Small intestine (tissue), 7 donors: ENCODE measurements at regions not wholly inside any gene's neighbourhood (a gene's known extent, or its start where the extent isn't known, plus 50 kb on each side); places are given as distances from the start of the nearest gene placed in this dataset.

Source experiments
- DNase-seq, 2 donors: peaks; one replicate each; pipeline versions ENCODE4 v3.0.0 to v3.0.0-alpha.2; 2013
- FAIRE-seq: peaks from 2 replicates; lab custom pipeline; 2012; peaks lifted over from hg19 to GRCh38; lab: Jason Lieb, UNC
- H3K27ac ChIP-seq, 3 donors: one replicate each; pipeline ENCODE4 v1.5.1; 2013; ENCODE audit warnings: low read length in 2 of 3, mild to moderate bottlenecking in 2 of 3, control low read depth in 1 of 3, inconsistent platforms in 1 of 3, low read depth in 1 of 3, moderate library complexity in 1 of 3
- H3K27me3 ChIP-seq, 3 donors: one replicate each; pipeline ENCODE4 v1.6.1; 2013; ENCODE audit warnings: low read length in 3 of 3, inconsistent platforms in 1 of 3; ENCODE audit not compliant: control insufficient read depth in 3 of 3, insufficient read depth in 3 of 3
- H3K36me3 ChIP-seq, 3 donors: one replicate each; pipeline ENCODE4 v1.6.1; 2013; ENCODE audit warnings: low read length in 3 of 3, inconsistent platforms in 1 of 3, low read depth in 1 of 3, mild to moderate bottlenecking in 1 of 3, moderate library complexity in 1 of 3; ENCODE audit not compliant: control insufficient read depth in 3 of 3, insufficient read depth in 2 of 3
- H3K4me1 ChIP-seq, 3 donors: one replicate each; pipeline ENCODE4 v1.6.1; 2013; ENCODE audit warnings: low read length in 2 of 3, inconsistent platforms in 1 of 3, low read depth in 1 of 3, mild to moderate bottlenecking in 1 of 3, moderate library complexity in 1 of 3; ENCODE audit not compliant: control insufficient read depth in 3 of 3, insufficient read depth in 2 of 3
- H3K4me3 ChIP-seq, 3 donors: one replicate each; pipeline ENCODE4 v1.5.1; 2013; ENCODE audit warnings: low read length in 3 of 3, control low read depth in 1 of 3, inconsistent platforms in 1 of 3, low read depth in 1 of 3, mild to moderate bottlenecking in 1 of 3, moderate library complexity in 1 of 3
- H3K9me3 ChIP-seq, 2 donors: one replicate each; pipeline ENCODE4 v1.6.1; 2013; ENCODE audit warnings: low read depth in 1 of 2, low read length in 1 of 2; ENCODE audit not compliant: control insufficient read depth in 2 of 2, insufficient read depth in 1 of 2
- WGBS, 3 donors: extraction: QIAGEN DNeasy Blood & Tissue Kit; methylation state at CpG; one replicate each; pipeline ENCODE4 v1.1.7; 2013; 5-methylcytosine and 5-hydroxymethylcytosine counted together
- donor health status: healthy with polysubstance abuse.
- donor health status: control.
- donor health status: control.
- donor health status: Bipolar disorder and iron deficiency.
- donor health status: healthy.

DNA sequence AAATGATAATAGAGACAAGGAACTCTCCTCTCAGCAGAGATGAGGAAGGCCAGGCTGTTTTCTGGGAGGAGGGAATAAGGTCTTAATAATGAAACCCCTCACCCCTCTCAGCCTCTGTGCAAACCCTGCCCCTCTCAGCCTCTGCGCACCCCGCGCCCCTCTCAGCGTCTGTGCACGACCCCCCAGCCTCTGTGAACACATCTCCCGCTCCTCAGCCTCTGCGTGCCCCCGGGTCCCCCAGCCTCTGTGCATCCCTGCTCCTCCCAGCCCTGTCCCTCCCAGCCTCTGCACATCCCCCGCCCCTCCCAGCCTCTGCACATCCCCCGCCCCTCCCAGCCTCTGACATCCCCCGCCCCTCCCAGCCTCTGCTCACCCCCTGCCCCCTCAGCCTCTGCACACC, 837.8 kb downstream of the TBC1D22A start:
- no peak for DNase-seq
- H3K27me3 ChIP-seq: no peaks in the 10 kb centered on the region
- no peak overlapping the region for H3K4me3 ChIP-seq
- H3K4me1 ChIP-seq: no peaks in the 10 kb centered on the region
- FAIRE-seq: no peak
- no peaks in the 10 kb centered on the region for H3K9me3 ChIP-seq
- no peak overlapping the region for H3K27ac ChIP-seq
- 61 to 76% (median 68%) methylated on average over 8 to 11 of the region's 11 CpGs for WGBS, 3 donors
- H3K36me3 ChIP-seq: no peaks in the 10 kb centered on the region

DNA sequence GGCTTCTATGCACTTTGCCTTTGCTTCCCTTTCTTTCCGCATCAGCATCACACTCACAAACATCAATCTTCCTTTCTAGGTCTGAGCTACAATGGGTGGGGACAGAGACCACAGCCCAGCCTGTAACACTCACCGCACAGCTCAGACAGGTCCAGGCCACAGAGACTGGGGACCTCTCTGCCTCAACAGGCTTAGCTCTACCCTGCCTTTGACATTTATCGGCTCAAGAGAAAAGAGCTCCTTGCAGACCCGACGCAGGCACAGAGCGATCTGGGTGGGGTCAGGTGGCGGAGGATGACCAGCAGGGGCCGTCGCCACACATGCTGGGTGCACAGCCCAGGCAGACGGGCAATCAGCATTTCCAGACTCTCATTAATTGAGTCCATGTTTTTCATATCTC, 837.3 kb downstream of the TBC1D22A start:
- 61 to 73% (median 65%) methylated on average over 10 of the region's 10 CpGs for WGBS, 3 donors
- no peaks in the 10 kb centered on the region for H3K27me3 ChIP-seq
- H3K4me1 ChIP-seq: no peaks in the 10 kb centered on the region
- no peaks in the 10 kb centered on the region for H3K36me3 ChIP-seq
- peaks cover 0 to 3% of the 10 kb centered on the region in 2 donors for H3K9me3 ChIP-seq
- no peak overlapping the region for H3K4me3 ChIP-seq
- no peak overlapping the region for H3K27ac ChIP-seq
- DNase-seq (no peak), FAIRE-seq (no peak)

DNA sequence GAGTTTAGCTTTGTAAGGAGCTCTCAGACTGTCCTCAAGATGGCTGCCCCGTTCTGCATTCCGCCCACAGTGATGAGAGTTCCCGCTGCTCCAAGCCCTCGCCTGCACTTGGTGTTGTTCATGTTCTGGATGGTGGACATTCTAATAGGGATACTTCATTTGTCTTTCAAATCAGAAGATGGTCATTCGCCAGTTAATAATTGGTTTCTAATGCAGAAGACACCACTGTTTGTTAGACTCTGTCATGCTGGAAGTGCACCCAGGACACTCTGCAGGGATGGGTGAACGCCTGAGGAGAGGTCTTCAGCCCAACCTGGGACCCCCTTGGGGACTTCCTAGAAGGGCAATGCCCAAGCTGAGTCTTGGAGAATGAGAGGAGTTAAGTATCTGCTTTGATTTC, 836.4 kb downstream of the TBC1D22A start:
- DNase-seq (no peak), FAIRE-seq (no peak)
- Histone ChIP-seq H3K36me3 (no peaks in the 10 kb centered on the region), H3K9me3 (peaks cover 0 to 3% of the 10 kb centered on the region in 2 donors), H3K27ac (no peak overlapping the region), H3K4me1 (no peaks in the 10 kb centered on the region), H3K27me3 (no peaks in the 10 kb centered on the region), H3K4me3 (no peak overlapping the region)
- WGBS, 3 donors: 87 to 90% (median 88%) methylated on average over 6 of the region's 6 CpGs

GRCh38 chr22:47597041-47597440, 834.6 kb downstream of the TBC1D22A start:
- Histone ChIP-seq H3K4me3 (no peak overlapping the region), H3K4me1 (no peaks in the 10 kb centered on the region), H3K9me3 (peaks cover 0 to 3% of the 10 kb centered on the region in 2 donors), H3K27ac (no peak overlapping the region), H3K27me3 (no peaks in the 10 kb centered on the region), H3K36me3 (no peaks in the 10 kb centered on the region)
- no peak for FAIRE-seq
- 18 to 53% (median 36%) methylated on average over 9 of the region's 9 CpGs for WGBS, 3 donors
- no peak for DNase-seq

GRCh38 chr22:47596176-47596690, 833.8 kb downstream of the TBC1D22A start:
- Histone ChIP-seq H3K4me3 (no peak overlapping the region), H3K36me3 (no peaks in the 10 kb centered on the region), H3K4me1 (no peaks in the 10 kb centered on the region), H3K27me3 (no peaks in the 10 kb centered on the region), H3K9me3 (peaks cover 0 to 3% of the 10 kb centered on the region in 2 donors), H3K27ac (no peak overlapping the region)
- 81 to 87% (median 83%) methylated on average over 9 of the region's 9 CpGs for WGBS, 3 donors
- FAIRE-seq: no peak
- DNase-seq: no peak

DNA sequence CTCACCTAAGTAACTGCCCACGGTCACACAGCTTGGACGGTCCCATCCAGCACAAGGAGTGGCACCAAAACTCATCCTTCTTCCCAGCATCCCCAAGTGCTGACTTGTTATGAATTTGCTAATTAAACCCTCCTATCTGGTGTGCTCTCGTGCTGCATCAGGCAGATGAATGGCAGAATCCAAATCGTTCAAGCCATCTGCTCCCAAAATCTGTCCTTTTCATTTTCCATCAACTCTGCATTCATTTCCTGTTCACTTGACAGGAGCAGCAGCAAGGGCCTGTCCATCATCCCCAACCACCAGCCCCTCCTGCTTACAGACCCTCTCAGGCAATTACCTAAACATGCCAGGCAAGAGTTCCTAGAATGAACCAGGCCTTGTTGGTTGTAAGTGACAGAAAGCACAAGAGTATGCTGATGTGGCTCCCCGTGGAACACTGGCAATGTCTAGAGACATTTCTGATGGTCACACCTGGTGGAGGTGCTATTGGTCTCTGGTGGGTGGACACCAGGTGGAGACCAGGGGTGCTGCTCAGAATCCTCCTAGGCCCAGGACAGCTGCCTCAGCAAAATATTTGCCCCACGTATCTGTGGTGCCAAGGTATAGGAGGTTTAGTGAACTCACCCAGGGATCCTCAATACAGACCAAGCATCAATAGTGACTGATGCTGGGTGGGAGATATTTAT, 832.5 kb downstream of the TBC1D22A start:
- Histone ChIP-seq H3K4me1 (no peaks in the 10 kb centered on the region), H3K36me3 (no peaks in the 10 kb centered on the region), H3K27ac (no peak overlapping the region), H3K27me3 (no peaks in the 10 kb centered on the region), H3K9me3 (peaks cover 0 to 3% of the 10 kb centered on the region in 2 donors), H3K4me3 (no peak overlapping the region)
- DNase-seq: no peak
- no peak for FAIRE-seq
- 77 to 83% (median 82%) methylated on average over 6 of the region's 6 CpGs for WGBS, 3 donors

- Histone ChIP-seq H3K27ac (no peak overlapping the region), H3K36me3 (no peaks in the 10 kb centered on the region), H3K4me1 (no peaks in the 10 kb centered on the region), H3K4me3 (no peak overlapping the region), H3K9me3 (peaks cover 0 to 3% of the 10 kb centered on the region in 2 donors), H3K27me3 (no peaks in the 10 kb centered on the region)
- DNase-seq: no peak
- FAIRE-seq: no peak
- 79 to 87% (median 85%) methylated on average over 15 of the region's 15 CpGs for WGBS, 3 donors
Measured at GRCh38 chr22:47593911-47594311, 831.5 kb downstream of the TBC1D22A start.

DNA sequence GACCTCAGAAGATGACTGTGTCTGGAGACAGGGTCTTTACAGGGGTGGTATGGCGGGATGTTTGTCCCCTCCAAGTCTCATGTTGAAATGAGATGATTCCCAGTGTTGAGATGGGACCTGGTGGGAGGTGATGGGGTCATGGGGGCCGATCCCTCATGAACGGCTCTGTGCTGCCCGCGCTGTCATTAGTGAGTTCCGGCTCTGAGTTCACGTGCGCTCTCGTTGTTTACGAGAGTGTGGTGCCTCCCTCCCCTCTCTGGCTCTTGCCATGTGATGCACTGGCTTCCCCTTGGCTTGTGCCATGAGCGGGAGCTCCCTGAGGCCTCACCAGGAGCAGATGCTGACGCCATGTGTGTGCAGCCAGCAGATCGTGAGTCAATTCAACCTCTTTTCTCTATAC, 830.8 kb downstream of the TBC1D22A start:
- H3K9me3 ChIP-seq: peaks cover 0 to 3% of the 10 kb centered on the region in 2 donors
- DNase-seq (no peak), FAIRE-seq (no peak)
- no peaks in the 10 kb centered on the region for H3K4me1 ChIP-seq
- no peak overlapping the region for H3K4me3 ChIP-seq
- H3K36me3 ChIP-seq: no peaks in the 10 kb centered on the region
- H3K27me3 ChIP-seq: no peaks in the 10 kb centered on the region
- H3K27ac ChIP-seq: no peak overlapping the region
- WGBS, 3 donors: 82 to 87% (median 86%) methylated on average over 13 of the region's 13 CpGs

GRCh38 chr22:47592791-47593190, 830.3 kb downstream of the TBC1D22A start:
- no peak for FAIRE-seq
- Histone ChIP-seq H3K27me3 (no peaks in the 10 kb centered on the region), H3K9me3 (peaks cover 0 to 3% of the 10 kb centered on the region in 2 donors), H3K27ac (no peak overlapping the region), H3K4me3 (no peak overlapping the region), H3K4me1 (no peaks in the 10 kb centered on the region), H3K36me3 (no peaks in the 10 kb centered on the region)
- DNase-seq: no peak
- 78 to 87% (median 85%) methylated on average over 9 of the region's 9 CpGs for WGBS, 3 donors
